ES-I3 (cell line): ENCODE measurements at regions not wholly inside any gene's neighbourhood (a gene's known extent, or its start where the extent isn't known, plus 50 kb on each side); places are given as distances from the start of the nearest gene placed in this dataset.

Experiments used
- H3K36me3 ChIP-seq: 2 replicates; pipeline ENCODE4 v1.6.1; 2013; ENCODE audit warnings: mild to moderate bottlenecking, low read length, control low read depth, moderate library complexity; ENCODE audit not compliant: insufficient read depth
- H3K4me1 ChIP-seq: 2 replicates; pipeline ENCODE4 v1.6.1; 2013; ENCODE audit warnings: mild to moderate bottlenecking, control low read depth, low read length; ENCODE audit not compliant: insufficient read depth
- H3K9ac ChIP-seq: 2 replicates; pipeline ENCODE4 v1.6.1; 2013; ENCODE audit warnings: low read depth, mild to moderate bottlenecking, low read length, moderate library complexity
- H3K9me3 ChIP-seq: 2 replicates; pipeline ENCODE4 v1.6.1; 2013; ENCODE audit warnings: mild to moderate bottlenecking, low read length, moderate library complexity; ENCODE audit not compliant: control insufficient read depth, insufficient read depth

- no peaks in the 10 kb centered on the region; the same call in 1 of the 2 replicates for H3K4me1 ChIP-seq
- H3K9me3 ChIP-seq: no peaks in the 10 kb centered on the region
- no peak overlapping the region for H3K9ac ChIP-seq
- no peaks in the 10 kb centered on the region for H3K36me3 ChIP-seq
These were observed 64.2 kb downstream of the GJA1 start for GRCh38 chr6:121499666-121500065.

DNA sequence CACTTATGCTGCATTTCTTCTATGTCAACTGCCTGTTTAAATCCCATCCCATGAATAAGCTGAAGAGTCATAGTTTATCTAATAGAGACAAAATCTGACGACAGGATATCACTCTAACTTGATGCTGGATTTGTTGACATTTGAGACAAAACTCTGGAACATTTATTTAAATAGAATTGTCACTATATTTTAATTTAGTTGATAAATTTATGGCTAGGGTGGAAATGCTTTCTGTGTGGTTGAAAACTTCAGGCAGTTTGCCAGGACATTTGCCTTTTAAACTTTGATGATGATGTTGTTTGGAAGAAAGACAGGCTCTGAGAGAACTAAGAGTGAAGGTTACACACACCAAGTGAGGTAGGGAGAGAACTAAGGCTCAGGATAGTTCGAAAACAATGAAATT is 68.1 kb downstream of the GJA1 start:
- Histone ChIP-seq H3K4me1 (peaks cover 6% of the 10 kb centered on the region; the same call in 1 of the 2 replicates), H3K9me3 (no peaks in the 10 kb centered on the region), H3K36me3 (no peaks in the 10 kb centered on the region), H3K9ac (no peak overlapping the region)

DNA sequence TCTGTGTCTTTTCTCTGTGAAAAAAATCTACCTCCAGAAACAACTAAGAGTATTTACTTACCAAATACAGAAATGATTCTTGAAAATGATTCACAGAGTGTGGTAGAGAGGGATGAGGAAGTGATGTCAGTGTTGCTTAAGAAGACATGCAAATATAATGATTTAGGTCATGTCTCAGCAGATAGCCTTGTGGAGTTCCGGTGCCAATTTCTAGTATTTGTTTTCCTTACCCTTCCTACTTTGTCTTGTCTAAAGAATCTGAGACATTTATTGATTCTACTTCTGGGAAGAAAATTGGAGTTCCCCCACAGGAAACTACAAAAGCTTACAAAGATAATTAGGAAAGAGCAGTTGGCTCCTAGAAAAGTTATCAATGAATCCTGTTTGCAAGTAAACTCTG is 68.8 kb downstream of the GJA1 start:
- Histone ChIP-seq H3K36me3 (no peaks in the 10 kb centered on the region), H3K9me3 (no peaks in the 10 kb centered on the region), H3K4me1 (peaks cover 6% of the 10 kb centered on the region; the same call in 1 of the 2 replicates), H3K9ac (no peak overlapping the region)

DNA sequence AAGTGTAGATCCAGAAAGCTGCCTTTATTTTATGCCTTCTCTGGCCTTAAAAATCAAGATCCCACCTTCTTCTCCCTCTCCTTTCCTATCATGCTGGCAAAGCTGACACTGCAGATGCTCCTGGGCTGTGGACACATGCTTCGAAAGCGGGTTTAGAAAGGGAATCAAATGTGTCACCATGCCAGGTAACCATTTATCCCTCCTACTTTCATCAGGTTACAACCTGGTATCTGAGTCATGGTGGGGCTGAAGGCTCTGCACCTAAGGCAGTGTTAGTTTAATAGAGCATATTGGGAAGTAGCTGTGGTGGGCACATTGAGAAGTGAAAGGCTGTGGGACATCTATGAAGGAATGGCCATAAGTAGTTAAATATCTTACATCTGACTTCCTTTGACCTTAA is 69.8 kb downstream of the GJA1 start:
- H3K4me1 ChIP-seq: peaks cover 6% of the 10 kb centered on the region; the same call in 1 of the 2 replicates
- H3K9me3 ChIP-seq: no peaks in the 10 kb centered on the region
- no peak overlapping the region for H3K9ac ChIP-seq
- no peaks in the 10 kb centered on the region for H3K36me3 ChIP-seq

GRCh38 chr6:121506761-121507754 is 71.6 kb downstream of the GJA1 start:
- Histone ChIP-seq H3K36me3 (no peaks in the 10 kb centered on the region), H3K9me3 (no peaks in the 10 kb centered on the region), H3K9ac (no peak overlapping the region), H3K4me1 (peaks cover 6% of the 10 kb centered on the region; the same call in 1 of the 2 replicates)

DNA sequence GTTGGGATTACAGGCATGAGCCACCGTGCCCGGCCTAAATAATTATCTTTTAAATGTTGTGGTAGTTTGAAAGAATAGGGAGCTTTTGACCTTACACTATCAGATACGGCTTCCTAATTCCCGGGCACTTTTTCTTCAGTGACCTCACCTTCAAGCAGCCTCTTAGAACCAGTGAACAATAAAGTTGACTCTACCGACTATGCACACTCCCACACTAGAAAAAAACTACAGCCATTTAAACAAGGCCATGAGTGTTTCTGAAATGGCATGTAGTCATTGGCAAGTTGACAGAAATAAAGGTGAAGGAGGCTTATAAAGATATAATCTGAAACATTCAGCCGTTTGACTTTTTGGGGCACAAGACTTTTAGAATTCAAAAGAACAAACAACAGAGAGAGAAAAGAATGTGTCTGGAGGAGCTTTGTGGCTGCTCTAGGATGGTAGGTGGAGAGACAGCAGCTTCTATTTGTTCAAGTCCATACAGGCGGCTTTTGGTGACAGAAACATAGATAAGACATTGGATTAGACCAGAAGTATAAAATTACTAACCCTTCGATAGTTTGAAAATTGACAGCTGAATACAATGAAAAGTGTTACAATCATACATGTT is 75.2 kb downstream of the GJA1 start:
- no peak overlapping the region for H3K9ac ChIP-seq
- H3K9me3 ChIP-seq: no peaks in the 10 kb centered on the region
- no peaks in the 10 kb centered on the region for H3K36me3 ChIP-seq
- peaks cover 6% of the 10 kb centered on the region; the same call in 1 of the 2 replicates for H3K4me1 ChIP-seq

DNA sequence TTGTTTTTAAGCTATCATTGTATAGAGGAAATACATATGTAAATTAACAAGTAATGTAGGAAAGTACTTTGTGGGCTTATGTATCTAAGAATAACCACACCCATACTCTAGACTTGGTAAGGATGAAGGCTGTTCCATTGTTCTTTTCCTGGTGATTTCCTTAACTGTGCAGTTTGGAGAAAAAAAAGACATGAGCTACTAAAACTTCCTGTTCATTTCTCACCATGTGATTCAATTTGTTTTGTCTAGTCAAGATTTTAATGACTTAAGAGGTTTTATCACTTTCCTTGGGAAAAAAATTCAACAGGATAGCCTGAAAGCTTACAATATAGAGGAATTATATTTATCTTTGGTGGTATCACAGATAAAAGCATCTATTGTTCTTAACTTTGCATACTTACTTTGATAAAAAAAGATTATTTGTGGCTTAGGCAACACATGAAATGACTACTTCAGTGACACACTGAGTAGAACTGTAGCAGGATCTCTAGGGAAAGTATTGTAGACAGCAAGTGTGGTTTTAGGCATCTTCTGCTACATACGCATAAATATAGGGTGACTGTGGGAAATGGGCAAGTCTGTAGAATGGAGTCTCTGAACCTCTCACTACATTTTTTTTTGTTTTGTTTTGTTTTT is 80.3 kb downstream of the GJA1 start:
- H3K9me3 ChIP-seq: no peaks in the 10 kb centered on the region
- no peaks in the 10 kb centered on the region for H3K36me3 ChIP-seq
- peaks cover 13% of the 10 kb centered on the region for H3K4me1 ChIP-seq
- no peak overlapping the region for H3K9ac ChIP-seq

DNA sequence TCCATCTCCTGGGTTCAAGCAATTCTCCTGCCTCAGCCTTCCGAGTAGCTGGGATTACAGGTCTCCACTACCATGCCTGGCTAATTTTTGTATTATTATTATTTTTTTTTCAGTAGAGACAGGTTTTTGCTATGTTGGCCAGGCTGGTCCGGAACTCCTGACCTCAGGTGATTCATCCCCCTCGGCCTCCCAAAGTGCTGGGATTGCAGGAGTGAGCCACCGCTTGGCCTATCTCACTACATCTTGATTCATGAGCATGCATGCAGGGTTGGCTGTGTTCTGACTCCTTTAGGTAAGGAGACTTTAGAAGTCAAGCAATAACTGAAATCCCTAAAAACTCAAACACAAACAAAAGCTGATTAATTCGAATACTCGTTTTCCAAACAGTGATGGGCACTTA is 80.9 kb downstream of the GJA1 start:
- Histone ChIP-seq H3K36me3 (no peaks in the 10 kb centered on the region), H3K9me3 (no peaks in the 10 kb centered on the region), H3K9ac (no peak overlapping the region), H3K4me1 (peaks cover 18% of the 10 kb centered on the region)

- no peaks in the 10 kb centered on the region for H3K36me3 ChIP-seq
- H3K9ac ChIP-seq: peak overlapping the region; percentile 23; the same call in 1 of the 2 replicates
- peaks cover 42% of the 10 kb centered on the region for H3K4me1 ChIP-seq
- H3K9me3 ChIP-seq: no peaks in the 10 kb centered on the region
These were observed 85.1 kb downstream of the GJA1 start for GRCh38 chr6:121520337-121521163.

GRCh38 chr6:121521164-121521555 is 85.7 kb downstream of the GJA1 start:
- H3K9me3 ChIP-seq: no peaks in the 10 kb centered on the region
- no peaks in the 10 kb centered on the region for H3K36me3 ChIP-seq
- peaks cover 45% of the 10 kb centered on the region for H3K4me1 ChIP-seq
- no peak overlapping the region for H3K9ac ChIP-seq

- Histone ChIP-seq H3K36me3 (no peaks in the 10 kb centered on the region), H3K9ac (no peak overlapping the region), H3K4me1 (peaks cover 49% of the 10 kb centered on the region)
These were observed 86.8 kb downstream of the GJA1 start for GRCh38 chr6:121522265-121522664.

DNA sequence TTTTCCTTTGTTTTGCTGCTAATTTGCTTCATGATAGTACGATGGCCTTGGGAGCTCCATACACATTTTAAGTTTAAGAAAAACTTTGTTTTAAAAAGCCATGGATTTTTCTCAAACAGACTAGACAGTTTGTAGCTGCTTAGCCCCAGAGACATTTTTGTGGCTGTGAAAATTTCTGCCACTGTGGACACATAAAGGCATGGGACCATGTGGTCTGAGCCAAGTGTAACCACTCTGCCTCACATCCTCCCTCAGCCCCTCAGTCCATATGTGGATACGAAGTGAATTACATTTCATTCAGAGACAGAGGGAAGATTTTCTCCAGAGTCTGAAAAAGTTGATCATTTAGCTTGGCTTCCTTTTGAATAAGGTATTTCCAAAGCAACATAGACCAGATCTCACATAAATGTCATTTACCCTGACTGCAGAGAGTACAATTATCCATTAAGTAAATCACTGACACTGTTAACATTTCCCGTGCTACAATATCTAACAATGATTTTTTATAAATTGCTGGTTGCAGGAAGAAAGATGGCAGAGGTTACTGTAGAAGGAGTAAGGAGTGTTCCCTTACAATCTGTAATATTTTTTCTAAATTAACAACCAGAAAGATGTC is 87.4 kb downstream of the GJA1 start:
- peaks cover 49% of the 10 kb centered on the region for H3K4me1 ChIP-seq
- H3K9ac ChIP-seq: no peak overlapping the region
- no peaks in the 10 kb centered on the region for H3K9me3 ChIP-seq
- no peaks in the 10 kb centered on the region for H3K36me3 ChIP-seq

More at GRCh38 chr6:121522265-121522664, 86.8 kb downstream of the GJA1 start:
- H3K9me3 ChIP-seq: no peaks in the 10 kb centered on the region

DNA sequence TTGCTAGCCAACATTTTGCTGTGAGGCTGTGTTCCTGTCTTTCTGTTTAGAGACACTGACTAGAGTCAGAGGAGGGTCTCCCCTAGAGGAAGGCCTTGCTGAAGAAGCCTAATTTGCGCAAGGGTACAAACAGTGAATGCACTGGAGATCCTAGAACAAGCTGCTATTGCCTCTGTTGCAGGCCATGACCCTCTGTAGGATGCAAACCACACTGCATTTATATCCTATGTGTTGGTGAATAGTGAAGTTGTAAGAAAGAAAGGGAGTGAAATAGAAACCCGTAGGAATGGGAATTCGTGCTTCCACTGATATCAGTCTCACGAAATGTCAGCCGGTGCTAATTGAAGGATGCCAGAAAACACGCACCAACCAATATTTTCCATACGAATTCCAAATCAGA is 88.2 kb downstream of the GJA1 start:
- H3K9ac ChIP-seq: no peak overlapping the region
- H3K4me1 ChIP-seq: peaks cover 49% of the 10 kb centered on the region
- no peaks in the 10 kb centered on the region for H3K36me3 ChIP-seq
- no peaks in the 10 kb centered on the region for H3K9me3 ChIP-seq
